HG02885 (cell line): ENCODE measurements at regions not wholly inside any gene's neighbourhood (a gene's known extent, or its start where the extent isn't known, plus 50 kb on each side); places are given as distances from the start of the nearest gene placed in this dataset.
A peak's percentile ranks its signal among the peaks of the same experiment; 100 is the strongest.
"Not testable (repeated sequence)": the region's sequence is repeated elsewhere in the genome, so short reads cannot be mapped to it uniquely, and the experiment has no call there.

ENCODE experiments used
- ATAC-seq: cut with Tn5 transposase; IDR thresholded peaks from one replicate; pipeline ENCODE4 v1.9.1; 2021; ENCODE audit warnings: mild to moderate bottlenecking; ENCODE audit not compliant: unreplicated experiment, poor library complexity

GRCh38 chr12:60419986-60420385 lies 824.2 kb downstream of the SLC16A7 start:
- ATAC-seq = no peak

- no peak for ATAC-seq
Measured at GRCh38 chr12:60421741-60422140, 825.9 kb downstream of the SLC16A7 start.

GRCh38 chr12:60437297-60437696 lies 841.5 kb downstream of the SLC16A7 start:
- ATAC-seq = no peak

GRCh38 chr12:60441577-60441976 lies 845.7 kb downstream of the SLC16A7 start:
- no peak for ATAC-seq

- ATAC-seq = no peak
Measured at GRCh38 chr12:60451457-60451856, 855.6 kb downstream of the SLC16A7 start.

GRCh38 chr12:60465060-60465459 lies 869.2 kb downstream of the SLC16A7 start:
- no peak for ATAC-seq

GRCh38 chr12:60468546-60468945 lies 872.7 kb downstream of the SLC16A7 start:
- ATAC-seq = no peak

- ATAC-seq = no peak
Measured at GRCh38 chr12:60475825-60476224, 880.0 kb downstream of the SLC16A7 start.

- no peak for ATAC-seq
Measured at GRCh38 chr12:60487284-60487683, 891.5 kb downstream of the SLC16A7 start.

- ATAC-seq = no peak
Measured at GRCh38 chr12:60489071-60489470, 893.2 kb downstream of the SLC16A7 start.

- peak; percentile 69 for ATAC-seq
Measured at GRCh38 chr12:60494244-60494643, 898.4 kb downstream of the SLC16A7 start.

- no peak for ATAC-seq
Measured at GRCh38 chr12:60498656-60499055, 902.8 kb downstream of the SLC16A7 start.

GRCh38 chr12:60501124-60501729 lies 905.4 kb downstream of the SLC16A7 start:
- no peak for ATAC-seq

GRCh38 chr12:60522684-60523400 lies 927.0 kb downstream of the SLC16A7 start:
- no peak for ATAC-seq

- ATAC-seq = no peak
Measured at GRCh38 chr12:60529261-60529660, 933.4 kb downstream of the SLC16A7 start.

GRCh38 chr12:60529723-60530122 lies 933.9 kb downstream of the SLC16A7 start:
- ATAC-seq = no peak

- no peak for ATAC-seq
Measured at GRCh38 chr12:60535363-60535762, 939.5 kb downstream of the SLC16A7 start.

- no peak for ATAC-seq
Measured at GRCh38 chr12:60539592-60539991, 943.8 kb downstream of the SLC16A7 start.

- ATAC-seq = no peak
Measured at GRCh38 chr12:60568914-60569313, 973.1 kb downstream of the SLC16A7 start.

GRCh38 chr12:60577607-60578006 lies 981.8 kb downstream of the SLC16A7 start:
- no peak for ATAC-seq

- not testable (repeated sequence) for ATAC-seq
Measured at GRCh38 chr12:60587664-60588063, 991.8 kb downstream of the SLC16A7 start.
